ENCODE measurements at regions not wholly inside any gene's neighbourhood (a gene's known extent, or its start where the extent isn't known, plus 50 kb on each side); places are given as distances from the start of the nearest gene placed in this dataset.
A peak's percentile ranks its signal among the peaks of the same experiment; 100 is the strongest.

- Histone ChIP-seq H2AFZ (ENCODE audit: insufficient read depth, low read depth, low read length, poor library complexity, severe bottlenecking) (no peak overlapping the region), H3K4me2 (replicated peaks; ENCODE audit: extremely low read depth, low read length, poor library complexity, severe bottlenecking) (no peak overlapping the region), H4K20me1 (ENCODE audit: insufficient read depth, low read length) (no peaks in the 10 kb centered on the region), H3K4me3 (replicated peaks in 1 of 3; ENCODE audit: low read depth in 2 of 3, low read length in 3 of 3) (no peak overlapping the region), H3K4me1 (ENCODE audit: control insufficient read depth in 1 of 2, insufficient read depth in 2 of 2, low read length in 2 of 2) (peaks cover 10 to 13% of the 10 kb centered on the region in 2 donors), H3K9ac (ENCODE audit: insufficient read depth, low read length, poor library complexity, severe bottlenecking) (no peak overlapping the region), H3K79me2 (ENCODE audit: insufficient read depth, low read length) (no peaks in the 10 kb centered on the region), H3K27ac (ENCODE audit: low read depth in 1 of 2, low read length in 2 of 2) (no peak overlapping the region), H3K27me3 (ENCODE audit: control insufficient read depth in 2 of 2, insufficient read depth in 2 of 2, low read length in 2 of 2) (peaks cover 0 to 3% of the 10 kb centered on the region in 2 donors), H3K36me3 (replicated peaks in 1 of 2; ENCODE audit: control insufficient read depth in 1 of 2, insufficient read depth in 2 of 2, low read length in 2 of 2) (no peaks in the 10 kb centered on the region), H3K9me3 (replicated peaks in 1 of 2; ENCODE audit: control insufficient read depth in 1 of 2, insufficient read depth in 1 of 2, low read length in 2 of 2) (peaks cover 0 to 6% of the 10 kb centered on the region in 2 donors)
- intact Hi-C loops (cut with micrococcal nuclease) = no loop called here
- Mint-ChIP-seq H3K4me3 (no peak overlapping the region), H3K9me3 (peaks cover 0 to 9% (median 2%) of the 10 kb centered on the region in 7 donors), H3K27ac (no peak overlapping the region), H3K4me1 (peaks cover 29% of the 10 kb centered on the region), H3K36me3 (no peaks in the 10 kb centered on the region), H3K27me3 (ENCODE audit: low read depth in 3 of 3) (peaks cover 4 to 20% (median 11%) of the 10 kb centered on the region in 3 donors)
- WGBS (ENCODE audit: insufficient coverage) = 92% methylated on average over 11 of the region's 12 CpGs
- DNase-seq = no peak
- no peak for TF ChIP-seq CTCF (IDR thresholded peaks at IDR 0.05)
Measured at GRCh38 chr17:17400070-17400469, 76.7 kb upstream of the MED9 start.

- peaks cover 29% of the 10 kb centered on the region for H3K4me1 Mint-ChIP-seq
- Histone ChIP-seq H3K4me1 (ENCODE audit: control insufficient read depth in 1 of 2, insufficient read depth in 2 of 2, low read length in 2 of 2) (peaks cover 10 to 13% of the 10 kb centered on the region in 2 donors), H3K79me2 (ENCODE audit: insufficient read depth, low read length) (no peaks in the 10 kb centered on the region), H3K4me2 (replicated peaks; ENCODE audit: extremely low read depth, low read length, poor library complexity, severe bottlenecking) (no peak overlapping the region), H3K27ac (ENCODE audit: low read depth in 1 of 2, low read length in 2 of 2) (no peak overlapping the region), H3K36me3 (replicated peaks in 1 of 2; ENCODE audit: control insufficient read depth in 1 of 2, insufficient read depth in 2 of 2, low read length in 2 of 2) (no peaks in the 10 kb centered on the region), H2AFZ (ENCODE audit: insufficient read depth, low read depth, low read length, poor library complexity, severe bottlenecking) (no peak overlapping the region), H4K20me1 (ENCODE audit: insufficient read depth, low read length) (no peaks in the 10 kb centered on the region), H3K9me3 (replicated peaks in 1 of 2; ENCODE audit: control insufficient read depth in 1 of 2, insufficient read depth in 1 of 2, low read length in 2 of 2) (peaks cover 0 to 6% of the 10 kb centered on the region in 2 donors), H3K9ac (ENCODE audit: insufficient read depth, low read length, poor library complexity, severe bottlenecking) (no peak overlapping the region), H3K4me3 (replicated peaks in 1 of 3; ENCODE audit: low read depth in 2 of 3, low read length in 3 of 3) (no peak overlapping the region), H3K27me3 (ENCODE audit: control insufficient read depth in 2 of 2, insufficient read depth in 2 of 2, low read length in 2 of 2) (peaks cover 0 to 3% of the 10 kb centered on the region in 2 donors)
- TF ChIP-seq CTCF (IDR thresholded peaks at IDR 0.05) = no peak
- WGBS (ENCODE audit: insufficient coverage) = 93% methylated on average over 11 of the region's 14 CpGs
- no peaks in the 10 kb centered on the region for H3K36me3 Mint-ChIP-seq
- H3K27ac Mint-ChIP-seq = peak overlapping the region in 1 of 7 donors; percentile 80
- intact Hi-C loops (cut with micrococcal nuclease) = no loop called here
- no peak for DNase-seq
- peaks cover 0 to 9% (median 2%) of the 10 kb centered on the region in 7 donors for H3K9me3 Mint-ChIP-seq
- H3K4me3 Mint-ChIP-seq = no peak overlapping the region
- H3K27me3 Mint-ChIP-seq (ENCODE audit: low read depth in 3 of 3) = peaks cover 4 to 20% (median 11%) of the 10 kb centered on the region in 3 donors
Measured at GRCh38 chr17:17400566-17401184, 76.1 kb upstream of the MED9 start.

Measured in CD14-positive monocyte (primary cell).